Right lobe of liver (tissue), 6 donors: ENCODE measurements at regions not wholly inside any gene's neighbourhood (a gene's known extent, or its start where the extent isn't known, plus 50 kb on each side); places are given as distances from the start of the nearest gene placed in this dataset.

Source experiments
- ATAC-seq, 4 donors: fragments of 200-7000 bp; cut with Tn5 transposase; one replicate each; pipeline ENCODE4 v1.9.1; 2020; ENCODE audit warnings: mild to moderate bottlenecking in 4 of 4, moderate library complexity in 4 of 4
- DNase-seq, 3 donors: peaks; one replicate each; pipeline ENCODE4 v3.0.0-alpha.2; 2020
- H3K27ac ChIP-seq, 3 donors: fragments of 200-600 bp; one replicate each; pipeline ENCODE4 v1.8.0; 2022
- H3K27me3 ChIP-seq, 2 donors: fragments of 200-600 bp; one replicate each; pipeline ENCODE4 v1.8.0; 2022
- H3K36me3 ChIP-seq, 4 donors: fragments of 200-600 bp; sonication (generic) in 1 of 4; one replicate each; pipeline versions ENCODE4 v1.5.1 to v1.8.0; 2017 to 2022; ENCODE audit warnings: control low read depth in 1 of 4
- H3K4me1 ChIP-seq, 4 donors: fragments of 200-600 bp; sonication (generic) in 1 of 4; one replicate each; pipeline versions ENCODE4 v1.5.1 to v1.8.0; 2017 to 2022; ENCODE audit warnings: control low read depth in 1 of 4
- H3K4me3 ChIP-seq, 3 donors: fragments of 200-600 bp; one replicate each; pipeline ENCODE4 v1.8.0; 2022
- H3K9me3 ChIP-seq, 4 donors: fragments of 200-600 bp; sonication (generic) in 1 of 4; one replicate each; pipeline versions ENCODE4 v1.5.1 to v1.8.0; 2017 to 2022; ENCODE audit warnings: control low read depth in 1 of 4
- POLR2A ChIP-seq: fragments of 450-650 bp; IDR thresholded peaks from one replicate; pipeline ENCODE4 v1.6.1; 2017; ENCODE audit warnings: antibody characterized with exemption, mild to moderate bottlenecking
- WGBS: methylation state at CpG from one replicate; pipeline ENCODE4 v1.1.6; 2018; ENCODE audit warnings: low coverage, low lambda C conversion rate; ENCODE audit not compliant: insufficient coverage; ENCODE audit errors: missing lambda C conversion rate; 5-methylcytosine and 5-hydroxymethylcytosine counted together
- intact Hi-C, 2 donors: fragments of 100-400 bp; cut with DNase I; formaldehyde crosslinking; loops; one replicate each; pipeline versions ENCODE4 v1.11.2 to v1.14.1; 2022
- TF ChIP-seq, protein P1 (sequence below), 4 donors: fragments of 200-600 bp in 3 of 4; fragments of 450-650 bp in 1 of 4; IDR thresholded peaks; one replicate each; pipeline versions ENCODE4 v1.5.1 to v1.8.0; 2016 to 2022; ENCODE audit warnings: antibody characterized with exemption in 4 of 4, mild to moderate bottlenecking in 2 of 4
- donor health status: DM: no; HTN: yes; CAD: no.
- donor health status: DM: no; HTN: no; CAD: no.
- donor health status: DM: no; HTN: no; CAD: no.
- donor health status: DM: no; HTN: yes; CAD: no.
- donor health status: DM: no; HTN: yes; CAD: no.

GRCh38 chr6:130535242-130535641 is 169.4 kb downstream of the TMEM200A start:
- Histone ChIP-seq H3K36me3 (no peaks in the 10 kb centered on the region), H3K9me3 (no peaks in the 10 kb centered on the region), H3K4me1 (no peaks in the 10 kb centered on the region), H3K27me3 (no peaks in the 10 kb centered on the region), H3K27ac (no peak overlapping the region), H3K4me3 (no peak overlapping the region)
- 100% methylated on average over 1 of the region's 2 CpGs for WGBS
- DNase-seq (no peak), ATAC-seq (no peak)
- intact Hi-C loops = no loop called here
- TF ChIP-seq POLR2A = no peak
- TF ChIP-seq, protein P1, sequence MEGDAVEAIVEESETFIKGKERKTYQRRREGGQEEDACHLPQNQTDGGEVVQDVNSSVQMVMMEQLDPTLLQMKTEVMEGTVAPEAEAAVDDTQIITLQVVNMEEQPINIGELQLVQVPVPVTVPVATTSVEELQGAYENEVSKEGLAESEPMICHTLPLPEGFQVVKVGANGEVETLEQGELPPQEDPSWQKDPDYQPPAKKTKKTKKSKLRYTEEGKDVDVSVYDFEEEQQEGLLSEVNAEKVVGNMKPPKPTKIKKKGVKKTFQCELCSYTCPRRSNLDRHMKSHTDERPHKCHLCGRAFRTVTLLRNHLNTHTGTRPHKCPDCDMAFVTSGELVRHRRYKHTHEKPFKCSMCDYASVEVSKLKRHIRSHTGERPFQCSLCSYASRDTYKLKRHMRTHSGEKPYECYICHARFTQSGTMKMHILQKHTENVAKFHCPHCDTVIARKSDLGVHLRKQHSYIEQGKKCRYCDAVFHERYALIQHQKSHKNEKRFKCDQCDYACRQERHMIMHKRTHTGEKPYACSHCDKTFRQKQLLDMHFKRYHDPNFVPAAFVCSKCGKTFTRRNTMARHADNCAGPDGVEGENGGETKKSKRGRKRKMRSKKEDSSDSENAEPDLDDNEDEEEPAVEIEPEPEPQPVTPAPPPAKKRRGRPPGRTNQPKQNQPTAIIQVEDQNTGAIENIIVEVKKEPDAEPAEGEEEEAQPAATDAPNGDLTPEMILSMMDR (IDR thresholded peaks at IDR 0.05) = no peak

DNA sequence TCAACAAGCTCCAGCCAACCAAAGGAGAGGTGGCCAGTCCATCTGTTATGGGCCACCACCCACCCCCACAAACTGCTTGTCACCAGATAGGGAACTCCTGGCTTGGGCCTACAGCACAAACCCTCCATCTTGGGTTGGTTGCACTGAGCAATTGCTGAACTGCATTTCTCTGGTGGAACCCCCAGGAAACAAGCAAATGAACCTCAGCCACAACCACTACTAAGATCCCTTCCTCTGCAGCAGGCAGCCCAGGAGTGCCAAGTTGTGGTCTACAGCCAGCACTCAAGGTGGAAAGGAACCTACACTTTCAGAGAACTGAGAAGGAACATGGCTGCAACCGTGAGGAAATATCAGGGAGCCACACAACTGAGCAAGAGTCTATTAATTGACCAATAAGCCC is 171.6 kb downstream of the TMEM200A start:
- Histone ChIP-seq H3K36me3 (no peaks in the 10 kb centered on the region), H3K9me3 (no peaks in the 10 kb centered on the region), H3K4me3 (no peak overlapping the region), H3K4me1 (no peaks in the 10 kb centered on the region), H3K27me3 (no peaks in the 10 kb centered on the region), H3K27ac (no peak overlapping the region)
- intact Hi-C loops = no loop called here
- DNase-seq = no peak
- no peak for TF ChIP-seq POLR2A
- TF ChIP-seq, protein P1 (IDR thresholded peaks at IDR 0.05) = no peak
- no peak for ATAC-seq
- no CpG with 5 or more reads among the region's 1 CpG for WGBS

DNA sequence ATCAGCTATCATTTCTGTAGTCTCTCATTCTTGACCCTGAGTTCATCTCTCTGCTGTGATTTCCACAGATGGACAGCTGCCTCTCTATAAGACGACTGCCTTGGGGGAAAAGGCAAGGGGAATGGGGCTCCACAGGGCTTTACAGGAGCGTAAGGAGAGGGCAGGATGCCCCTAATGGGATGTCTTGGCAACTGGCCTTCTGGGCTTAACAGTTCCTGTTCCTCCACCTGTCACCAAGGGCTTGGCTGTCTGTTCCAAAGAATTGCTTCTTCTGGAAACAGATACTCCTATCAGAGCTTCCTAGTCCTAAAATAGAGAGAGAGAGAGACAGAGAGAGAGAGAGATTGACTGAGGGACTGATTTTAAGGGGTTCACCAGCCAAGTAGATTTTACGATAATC is 181.9 kb downstream of the TMEM200A start:
- intact Hi-C loops = no loop called here

GRCh38 chr6:130557481-130558112 is 191.8 kb downstream of the TMEM200A start:
- H3K36me3 ChIP-seq = no peaks in the 10 kb centered on the region
- intact Hi-C loops = no loop called here
- no peak overlapping the region for H3K27ac ChIP-seq
- TF ChIP-seq, protein P1 (IDR thresholded peaks at IDR 0.05) = no peak
- TF ChIP-seq POLR2A = no peak
- no peaks in the 10 kb centered on the region for H3K9me3 ChIP-seq
- DNase-seq (no peak), ATAC-seq (no peak)
- no peaks in the 10 kb centered on the region for H3K4me1 ChIP-seq
- no peaks in the 10 kb centered on the region for H3K27me3 ChIP-seq
- 80% methylated on average over 3 of the region's 3 CpGs for WGBS
- no peak overlapping the region for H3K4me3 ChIP-seq

More for the DNA sequence above, 181.9 kb downstream of the TMEM200A start:
- DNase-seq (no peak), ATAC-seq (no peak)
- whole genome bisulfite sequencing = 56% methylated on average over 3 of the region's 3 CpGs
- H3K36me3 ChIP-seq = no peaks in the 10 kb centered on the region
- no peak overlapping the region for H3K27ac ChIP-seq
- no peak overlapping the region for H3K4me3 ChIP-seq
- no peak for TF ChIP-seq POLR2A
- TF ChIP-seq, protein P1 (IDR thresholded peaks at IDR 0.05) = no peak
- no peaks in the 10 kb centered on the region for H3K27me3 ChIP-seq
- H3K9me3 ChIP-seq = no peaks in the 10 kb centered on the region
- H3K4me1 ChIP-seq = no peaks in the 10 kb centered on the region

DNA sequence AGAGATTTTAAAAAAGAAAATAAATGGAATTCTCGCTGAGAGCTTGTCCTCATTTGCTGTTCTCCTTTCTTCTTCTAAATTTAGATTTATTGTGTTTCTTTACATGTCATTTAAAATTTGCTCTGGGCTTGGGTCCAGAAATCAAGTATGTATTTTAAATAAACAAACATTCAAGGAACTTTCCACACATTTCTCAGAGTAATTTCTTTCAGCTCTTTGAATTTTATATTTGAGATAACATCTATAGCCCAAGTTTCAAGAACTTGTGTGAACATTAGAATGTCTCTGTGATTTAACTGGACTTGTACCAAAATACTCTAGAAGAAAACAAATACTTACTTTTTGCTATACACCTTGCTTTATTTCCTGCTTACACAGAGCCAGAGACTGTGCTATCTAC is 192.3 kb downstream of the TMEM200A start:
- 68% methylated on average over 1 of the region's 1 CpG for WGBS
- intact Hi-C loops = no loop called here
- H3K4me1 ChIP-seq = no peaks in the 10 kb centered on the region
- H3K4me3 ChIP-seq = no peak overlapping the region
- H3K27ac ChIP-seq = no peak overlapping the region
- no peaks in the 10 kb centered on the region for H3K9me3 ChIP-seq
- TF ChIP-seq POLR2A = no peak
- TF ChIP-seq, protein P1 (IDR thresholded peaks at IDR 0.05) = no peak
- no peaks in the 10 kb centered on the region for H3K27me3 ChIP-seq
- no peak for DNase-seq
- ATAC-seq = no peak
- H3K36me3 ChIP-seq = no peaks in the 10 kb centered on the region
